Ectodermal cell (in vitro differentiated cells): ENCODE measurements at regions not wholly inside any gene's neighbourhood (a gene's known extent, or its start where the extent isn't known, plus 50 kb on each side); places are given as distances from the start of the nearest gene placed in this dataset.

Experiments
- H3K27ac ChIP-seq: 2 replicates; pipeline ENCODE4 v1.7.0; 2013; ENCODE audit warnings: mild to moderate bottlenecking, low read depth, low read length; ENCODE audit not compliant: insufficient read depth, poor library complexity, severe bottlenecking
- H3K27me3 ChIP-seq: 2 replicates; pipeline ENCODE4 v1.7.0; 2013; ENCODE audit warnings: mild to moderate bottlenecking, low read length; ENCODE audit not compliant: insufficient read depth, control insufficient read depth, poor library complexity, severe bottlenecking
- H3K36me3 ChIP-seq: one replicate; pipeline ENCODE4 v1.7.0; 2013; ENCODE audit warnings: low read length; ENCODE audit not compliant: control insufficient read depth, insufficient read depth
- H3K4me1 ChIP-seq: one replicate; pipeline ENCODE4 v1.7.0; 2013; ENCODE audit warnings: low read length; ENCODE audit not compliant: control insufficient read depth, insufficient read depth
- H3K4me3 ChIP-seq: 2 replicates; pipeline ENCODE4 v1.7.0; 2013; ENCODE audit warnings: low read depth, low read length, control low read depth; ENCODE audit not compliant: insufficient read depth
- H3K9me3 ChIP-seq: 2 replicates; pipeline ENCODE4 v1.7.0; 2013; ENCODE audit warnings: mild to moderate bottlenecking, low read length, moderate library complexity; ENCODE audit not compliant: control insufficient read depth
- WGBS, 2 experiments: methylation state at CpG; one replicate each; pipeline ENCODE4 v1.1.7; 2013; ENCODE audit warnings: missing lambda C conversion rate in 2 of 2; 5-methylcytosine and 5-hydroxymethylcytosine counted together

DNA sequence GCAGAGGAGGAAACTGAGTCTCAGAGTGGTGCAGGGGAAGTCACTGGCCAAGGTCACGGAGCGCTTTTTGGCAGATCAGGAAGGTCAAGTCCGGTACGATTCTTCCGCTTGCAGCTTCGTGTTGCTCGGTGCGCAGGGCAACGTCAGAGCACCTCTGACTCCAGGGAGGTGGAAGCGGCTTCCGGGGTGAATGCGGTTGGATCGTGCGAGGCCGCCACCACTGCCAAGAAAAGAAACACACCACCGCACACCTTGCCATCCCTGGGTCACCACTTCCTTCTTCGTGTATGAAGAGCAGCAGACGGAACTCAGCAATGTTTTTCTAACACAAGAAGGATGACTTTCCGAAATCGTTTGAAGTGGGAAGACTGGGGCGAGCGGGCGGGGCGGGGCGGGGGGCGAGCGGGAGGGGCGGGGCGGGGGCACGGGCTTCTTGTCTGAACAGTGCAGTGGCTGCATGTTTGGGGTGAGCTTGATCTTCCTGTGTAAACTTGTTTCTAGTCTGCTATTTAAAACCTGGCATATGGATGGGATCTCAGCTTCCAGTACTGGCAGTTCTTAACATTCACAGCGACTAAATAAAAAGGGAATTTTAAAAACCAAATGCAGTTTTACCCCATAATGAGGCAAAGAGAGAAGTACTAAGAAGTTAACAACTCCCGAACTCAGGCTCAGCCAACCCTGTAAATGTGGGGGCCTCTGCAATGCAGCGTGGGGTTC, 300.0 kb downstream of the RRAGC start:
- Histone ChIP-seq H3K27ac (no peak overlapping the region), H3K4me1 (peaks cover 14% of the 10 kb centered on the region), H3K36me3 (no peaks in the 10 kb centered on the region), H3K4me3 (no peak overlapping the region), H3K27me3 (peaks cover 5% of the 10 kb centered on the region), H3K9me3 (no peaks in the 10 kb centered on the region)
- WGBS, 2 experiments = 67 to 73% methylated on average over 26 to 33 of the region's 33 CpGs

DNA sequence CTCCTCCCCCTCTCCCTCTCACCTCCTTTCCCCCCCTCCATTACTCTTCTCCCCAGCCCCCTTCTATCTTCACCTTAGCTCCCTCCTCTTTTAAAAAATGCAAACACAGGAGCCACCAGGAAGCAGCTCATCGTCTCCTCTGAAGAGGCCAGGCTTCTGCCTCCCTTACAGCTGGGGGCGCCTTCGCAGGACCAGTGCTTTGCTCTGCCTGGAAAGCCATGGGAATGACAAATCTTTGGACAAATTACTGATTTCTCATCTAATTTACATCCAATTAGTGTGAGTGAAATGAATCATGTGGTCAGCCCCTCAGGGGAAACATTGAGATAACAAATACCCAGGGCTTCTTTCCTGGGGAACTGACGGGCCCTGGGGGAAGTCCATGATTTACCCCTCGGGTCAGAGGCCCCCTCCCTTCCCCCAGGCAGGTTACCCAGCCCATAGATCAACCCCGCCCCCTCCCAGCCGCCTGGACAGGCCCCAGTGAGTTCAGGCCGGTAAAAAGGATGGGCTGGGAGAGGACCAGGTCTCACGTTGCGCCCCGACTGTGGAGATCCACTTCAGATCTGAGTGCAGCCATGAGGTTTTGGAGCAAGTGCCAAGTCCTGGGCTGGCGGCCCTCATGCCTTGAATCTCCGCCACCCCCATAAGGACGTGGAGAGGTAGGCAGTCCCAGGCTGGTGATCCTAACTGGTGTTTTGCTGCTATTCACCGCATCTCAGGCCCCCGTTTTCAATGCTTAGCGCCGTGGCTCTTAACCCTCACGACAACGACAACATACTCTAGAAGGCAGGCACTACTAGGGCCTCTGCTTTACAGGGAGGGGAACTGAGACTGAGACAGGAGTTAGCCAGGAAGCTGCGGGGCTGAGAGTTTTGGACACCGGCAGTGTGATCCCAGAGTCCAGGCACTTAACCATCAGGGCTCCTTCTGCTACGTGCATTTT, 300.8 kb downstream of the RRAGC start:
- peak overlapping the region; percentile 3 for H3K27ac ChIP-seq
- no peak overlapping the region for H3K4me3 ChIP-seq
- WGBS, 2 experiments = 31 to 38% methylated on average over 23 of the region's 23 CpGs
- H3K9me3 ChIP-seq = no peaks in the 10 kb centered on the region
- peaks cover 14% of the 10 kb centered on the region for H3K4me1 ChIP-seq
- no peaks in the 10 kb centered on the region for H3K36me3 ChIP-seq
- peaks cover 5% of the 10 kb centered on the region for H3K27me3 ChIP-seq

DNA sequence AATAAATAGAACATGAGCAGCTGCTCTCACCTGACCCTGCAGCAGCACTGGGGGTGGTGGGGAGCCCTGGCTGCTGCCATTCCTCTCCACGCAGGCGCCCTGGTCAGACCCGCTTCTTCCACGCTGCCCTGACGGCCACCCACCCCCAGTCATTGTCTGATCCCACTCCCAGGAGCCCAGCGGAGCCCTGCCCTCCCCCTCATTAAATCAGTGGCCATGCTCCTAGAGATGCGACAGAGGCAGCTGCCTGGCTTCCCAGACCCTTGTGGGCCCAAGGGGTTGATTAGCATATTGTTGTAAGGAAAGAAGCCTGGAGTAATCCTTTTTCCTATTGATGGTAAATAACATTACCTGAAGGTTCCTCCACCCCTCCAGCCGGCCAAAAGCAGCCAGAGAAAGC, 301.5 kb downstream of the RRAGC start:
- Histone ChIP-seq H3K36me3 (no peaks in the 10 kb centered on the region), H3K27me3 (peaks cover 5% of the 10 kb centered on the region), H3K4me3 (no peak overlapping the region), H3K4me1 (peaks cover 14% of the 10 kb centered on the region), H3K27ac (no peak overlapping the region), H3K9me3 (no peaks in the 10 kb centered on the region)
- WGBS, 2 experiments = 19 to 20% methylated on average over 7 to 8 of the region's 8 CpGs

DNA sequence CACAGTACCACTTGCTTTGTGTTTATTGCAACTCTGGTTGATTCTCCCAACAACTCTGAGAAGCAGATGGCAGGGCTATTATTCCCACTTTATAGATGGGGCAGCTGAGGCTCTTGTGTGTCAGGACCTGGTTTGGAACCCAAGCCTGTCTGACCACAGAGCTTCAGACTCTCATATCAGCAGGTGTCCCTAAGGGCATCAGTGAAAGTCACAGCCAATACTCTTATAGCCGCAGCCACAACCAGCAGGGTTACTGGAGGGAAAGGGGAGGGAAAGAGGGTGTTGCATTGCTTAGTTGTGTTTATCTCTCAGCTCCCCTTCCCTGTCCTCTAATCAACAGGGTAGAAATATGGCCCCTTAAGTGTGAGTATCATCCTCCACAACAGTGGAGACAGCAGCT, 304.0 kb downstream of the RRAGC start:
- H3K36me3 ChIP-seq = no peaks in the 10 kb centered on the region
- no peak overlapping the region for H3K4me3 ChIP-seq
- peaks cover 5% of the 10 kb centered on the region for H3K27me3 ChIP-seq
- H3K4me1 ChIP-seq = peaks cover 14% of the 10 kb centered on the region
- H3K9me3 ChIP-seq = no peaks in the 10 kb centered on the region
- no peak overlapping the region for H3K27ac ChIP-seq
- 86% methylated on average over 1 of the region's 1 CpG; no CpG with 5 or more reads in 1 of the 2 experiments for WGBS, 2 experiments

DNA sequence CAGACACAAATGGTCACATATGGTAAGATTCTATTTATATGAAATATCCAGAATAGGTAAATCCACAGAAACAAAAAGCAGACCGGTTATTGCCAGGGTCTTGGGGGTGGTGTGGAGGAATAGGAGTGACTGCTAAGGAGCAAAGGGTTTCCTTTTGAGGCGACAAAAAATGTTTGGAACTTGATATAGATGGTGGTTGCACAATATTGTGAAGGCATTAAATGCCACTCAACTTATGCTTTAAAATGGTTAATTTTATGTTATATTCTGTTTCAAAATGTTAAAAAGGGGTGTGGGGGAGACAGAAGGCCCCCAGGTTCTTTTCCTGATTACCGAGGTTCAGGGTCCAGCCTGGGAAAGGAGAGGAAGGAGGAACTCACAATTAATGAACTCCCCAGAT, 304.4 kb downstream of the RRAGC start:
- Histone ChIP-seq H3K4me1 (peaks cover 14% of the 10 kb centered on the region), H3K27ac (no peak overlapping the region), H3K4me3 (no peak overlapping the region), H3K27me3 (peaks cover 5% of the 10 kb centered on the region), H3K9me3 (no peaks in the 10 kb centered on the region), H3K36me3 (no peaks in the 10 kb centered on the region)
- 90 to 98% methylated on average over 3 of the region's 3 CpGs for WGBS, 2 experiments

DNA sequence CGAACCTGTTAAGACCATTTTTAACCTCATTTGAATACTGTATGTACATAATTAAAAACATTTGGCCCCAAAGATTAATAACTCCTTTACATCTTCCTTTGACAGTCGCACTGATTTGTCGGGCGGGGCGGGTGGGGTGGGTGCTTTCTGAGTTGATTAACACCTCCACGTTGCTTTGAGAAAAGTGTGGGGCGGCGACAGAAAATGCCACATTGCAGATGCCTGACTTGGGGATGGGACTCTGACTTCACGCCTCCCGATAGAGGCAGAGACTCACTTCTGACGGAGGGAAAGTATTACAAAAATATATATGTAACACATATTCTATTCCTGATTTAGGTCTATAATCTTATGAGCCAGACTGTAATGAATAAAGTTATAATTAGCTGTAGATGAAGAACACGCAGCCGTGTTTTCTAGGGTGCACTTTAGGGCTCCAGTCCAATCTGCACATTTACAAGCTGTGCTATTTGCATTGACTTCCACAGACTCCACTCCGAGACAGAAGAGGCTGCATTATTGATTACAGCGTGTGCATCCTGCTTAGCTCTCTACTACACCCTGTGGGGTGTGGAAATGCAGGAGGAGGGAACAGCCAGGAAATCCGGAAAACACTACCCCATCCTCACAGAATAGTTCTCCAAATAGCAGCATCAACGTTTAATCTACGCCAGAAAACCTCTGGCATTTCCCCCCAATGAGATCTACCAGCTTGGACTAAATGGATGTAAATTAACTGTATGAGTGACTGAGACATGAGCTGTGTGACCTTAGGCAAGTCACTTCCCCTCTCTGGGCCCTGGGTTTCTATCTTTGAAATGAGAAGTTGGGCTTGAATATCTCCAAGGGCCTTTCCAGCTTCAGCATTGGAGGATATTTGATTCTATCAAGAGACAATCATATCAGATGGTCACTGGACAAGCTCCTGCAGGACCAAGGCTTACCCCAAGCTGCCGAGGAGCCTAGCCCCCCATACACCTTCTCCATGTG, 308.0 kb downstream of the RRAGC start:
- 93 to 94% methylated on average over 17 to 19 of the region's 19 CpGs for WGBS, 2 experiments
- no peaks in the 10 kb centered on the region for H3K36me3 ChIP-seq
- no peaks in the 10 kb centered on the region for H3K4me1 ChIP-seq
- no peak overlapping the region for H3K4me3 ChIP-seq
- no peak overlapping the region for H3K27ac ChIP-seq
- no peaks in the 10 kb centered on the region for H3K9me3 ChIP-seq
- H3K27me3 ChIP-seq = no peaks in the 10 kb centered on the region

DNA sequence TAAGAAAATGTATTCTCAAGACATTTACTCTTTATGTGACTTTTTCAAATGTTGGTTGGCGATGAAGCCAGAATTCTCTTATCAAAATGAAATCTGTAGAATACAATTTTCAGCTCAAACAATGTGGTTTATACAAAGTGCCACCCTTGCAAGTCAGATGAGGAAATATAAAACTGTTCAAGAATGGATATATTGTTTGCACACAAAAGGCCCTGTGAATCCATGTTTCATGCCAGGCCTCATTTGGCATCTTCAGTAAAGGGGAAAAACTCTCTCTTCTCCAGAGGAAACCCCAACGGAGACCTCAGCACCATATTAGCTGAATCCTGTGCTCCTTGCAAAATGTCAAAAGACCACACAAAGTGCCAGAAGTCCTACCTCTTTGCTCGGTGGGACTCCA, 310.4 kb downstream of the RRAGC start:
- Histone ChIP-seq H3K4me1 (no peaks in the 10 kb centered on the region), H3K4me3 (no peak overlapping the region), H3K9me3 (no peaks in the 10 kb centered on the region), H3K27me3 (no peaks in the 10 kb centered on the region), H3K27ac (no peak overlapping the region), H3K36me3 (no peaks in the 10 kb centered on the region)
- WGBS, 2 experiments = 93 to 96% methylated on average over 3 of the region's 3 CpGs

DNA sequence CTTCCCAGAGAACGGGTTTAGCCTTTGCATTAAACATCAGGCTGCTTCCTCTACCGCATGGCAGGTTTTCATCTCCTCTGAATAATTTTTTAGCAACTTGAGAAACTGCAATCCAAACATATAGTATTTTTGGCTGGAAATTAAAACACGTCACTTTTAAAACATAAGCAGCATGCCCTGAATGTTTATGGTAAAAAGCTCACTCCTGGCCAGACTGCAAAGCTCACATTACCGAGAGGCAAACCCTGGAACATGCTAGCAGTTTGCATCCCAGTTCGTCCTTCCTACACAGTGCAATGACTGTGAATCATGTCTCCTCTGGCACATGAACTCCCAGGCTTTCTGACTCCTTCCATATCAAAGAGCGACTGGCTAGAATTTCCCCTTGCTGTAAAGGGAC, 312.3 kb downstream of the RRAGC start:
- Histone ChIP-seq H3K9me3 (no peaks in the 10 kb centered on the region), H3K4me3 (no peak overlapping the region), H3K4me1 (no peaks in the 10 kb centered on the region), H3K27ac (no peak overlapping the region), H3K36me3 (no peaks in the 10 kb centered on the region), H3K27me3 (no peaks in the 10 kb centered on the region)
- WGBS, 2 experiments = 90 to 92% methylated on average over 6 of the region's 6 CpGs

DNA sequence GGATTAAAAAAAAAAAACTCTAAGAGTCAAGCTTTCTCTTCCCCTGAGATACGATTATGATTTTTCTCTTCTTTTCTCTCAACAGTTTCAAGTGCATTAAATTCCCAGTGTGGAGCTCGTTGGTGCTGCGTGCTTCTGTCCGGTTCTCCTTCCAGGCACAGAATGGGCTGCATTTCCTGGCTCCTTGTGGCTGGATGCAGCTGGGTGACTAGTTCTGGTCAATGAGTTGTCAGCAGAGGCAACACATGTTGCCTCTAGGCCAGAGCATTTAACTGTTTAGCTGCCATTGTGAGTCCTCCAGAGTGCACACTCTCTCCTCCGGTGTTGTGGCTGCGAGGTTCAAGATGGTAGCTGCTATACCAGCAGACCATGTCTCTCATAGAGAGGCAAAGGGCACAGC, 312.9 kb downstream of the RRAGC start:
- no peak overlapping the region for H3K27ac ChIP-seq
- 76 to 78% methylated on average over 6 of the region's 6 CpGs for WGBS, 2 experiments
- no peaks in the 10 kb centered on the region for H3K9me3 ChIP-seq

More for the DNA sequence above, 312.9 kb downstream of the RRAGC start:
- Histone ChIP-seq H3K4me1 (no peaks in the 10 kb centered on the region), H3K36me3 (no peaks in the 10 kb centered on the region), H3K27me3 (no peaks in the 10 kb centered on the region), H3K4me3 (no peak overlapping the region)
